ENCODE measurements at regions not wholly inside any gene's neighbourhood (a gene's known extent, or its start where the extent isn't known, plus 50 kb on each side); places are given as distances from the start of the nearest gene placed in this dataset.

- TF ChIP-seq CTCF (conservative IDR thresholded peaks at IDR 0.05 in 1 of 2, IDR thresholded peaks at IDR 0.05 in 1 of 2; ENCODE audit: extremely low read depth in 1 of 2, insufficient read depth in 1 of 2, low read depth in 1 of 2, low read length in 2 of 2) (no peak), EZH2 (IDR thresholded peaks at IDR 0.05; ENCODE audit: borderline replicate concordance, low read length) (no peak)
Measured at GRCh38 chrX:121365572-121366161, 318.3 kb downstream of the GLUD2 start.

All from mammary epithelial cell (primary cell).